GM21526 (cell line): ENCODE measurements at regions not wholly inside any gene's neighbourhood (a gene's known extent, or its start where the extent isn't known, plus 50 kb on each side); places are given as distances from the start of the nearest gene placed in this dataset.
A peak's percentile ranks its signal among the peaks of the same experiment; 100 is the strongest.

Experiments
- ATAC-seq: cut with Tn5 transposase; IDR thresholded peaks from one replicate; pipeline ENCODE4 v1.9.1; 2021; ENCODE audit warnings: moderate library complexity; ENCODE audit not compliant: unreplicated experiment, low FRiP score

DNA sequence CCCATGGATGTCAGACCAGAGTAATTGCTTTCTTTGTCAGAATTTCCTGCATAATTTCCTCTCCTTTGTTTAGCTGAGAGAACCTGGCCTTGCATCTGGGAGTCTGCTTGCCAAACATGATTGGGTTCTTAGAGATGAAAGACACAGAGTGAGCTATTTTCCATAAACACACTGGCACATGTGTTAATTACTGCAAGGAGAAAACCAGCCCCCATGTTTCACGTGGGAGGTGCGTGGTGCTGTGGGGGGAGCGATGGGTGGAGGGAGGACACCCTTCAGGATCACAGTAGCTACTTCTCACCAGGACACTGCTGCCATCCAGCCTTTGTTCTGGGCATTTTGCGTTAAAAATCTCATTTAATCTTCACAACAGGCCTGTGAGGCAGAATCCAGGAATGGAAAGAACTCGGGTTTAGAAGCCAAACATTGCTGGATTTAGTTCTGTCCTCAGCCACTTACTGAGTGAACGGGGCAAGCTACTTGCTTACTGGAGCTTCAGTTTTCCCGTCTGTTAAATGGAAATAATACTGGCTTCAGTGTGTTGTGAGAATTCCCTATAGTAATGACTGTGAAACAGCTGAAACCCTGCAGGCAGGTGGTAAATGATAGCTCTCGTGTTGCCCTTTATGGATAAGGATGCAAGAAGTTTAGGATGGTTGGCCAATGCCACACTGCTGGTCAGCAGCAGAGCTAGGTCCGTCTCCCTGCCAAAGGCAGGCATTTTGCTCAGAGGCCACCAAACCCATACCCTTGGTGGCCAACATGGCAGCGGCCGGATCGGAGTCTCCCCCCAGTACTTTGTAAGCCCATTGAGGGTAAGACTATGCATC lies 100.1 kb upstream of the ASAP2 start:
- no peak for ATAC-seq

DNA sequence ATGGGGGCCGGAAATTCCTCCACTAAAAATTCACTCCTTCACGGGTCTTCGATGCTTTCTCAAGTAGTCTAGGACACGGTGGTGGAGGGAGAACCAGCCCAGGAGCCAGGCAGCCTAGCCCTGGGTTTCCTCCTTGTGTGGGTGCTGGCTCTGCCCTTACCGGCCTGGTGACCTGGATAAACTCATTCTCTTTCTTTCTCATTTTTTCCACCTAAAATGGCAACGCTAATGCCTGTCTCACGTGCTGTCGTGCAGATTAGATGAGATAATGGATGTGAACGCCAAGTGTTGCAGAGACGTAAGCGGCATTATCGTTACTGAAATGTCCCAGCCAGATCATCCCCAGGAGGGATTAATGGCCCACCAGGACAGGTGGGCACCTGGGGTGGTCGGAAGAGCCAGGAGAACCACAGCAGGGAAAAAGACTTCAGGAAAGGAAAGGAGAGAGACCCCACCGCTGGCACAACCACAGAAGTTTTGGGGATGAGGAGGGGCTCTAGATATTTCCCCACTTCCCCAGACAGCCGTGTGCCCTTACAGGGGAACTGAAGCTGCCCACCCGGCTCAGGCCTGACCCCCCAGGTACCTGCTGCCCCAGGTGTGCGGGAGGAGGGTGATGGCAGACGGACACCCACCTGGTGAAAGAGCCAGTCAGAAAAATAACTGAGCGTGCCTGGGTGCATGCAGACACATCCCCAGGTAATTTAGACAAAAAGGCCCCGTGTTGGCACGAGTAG lies 100.8 kb upstream of the ASAP2 start:
- ATAC-seq: no peak

DNA sequence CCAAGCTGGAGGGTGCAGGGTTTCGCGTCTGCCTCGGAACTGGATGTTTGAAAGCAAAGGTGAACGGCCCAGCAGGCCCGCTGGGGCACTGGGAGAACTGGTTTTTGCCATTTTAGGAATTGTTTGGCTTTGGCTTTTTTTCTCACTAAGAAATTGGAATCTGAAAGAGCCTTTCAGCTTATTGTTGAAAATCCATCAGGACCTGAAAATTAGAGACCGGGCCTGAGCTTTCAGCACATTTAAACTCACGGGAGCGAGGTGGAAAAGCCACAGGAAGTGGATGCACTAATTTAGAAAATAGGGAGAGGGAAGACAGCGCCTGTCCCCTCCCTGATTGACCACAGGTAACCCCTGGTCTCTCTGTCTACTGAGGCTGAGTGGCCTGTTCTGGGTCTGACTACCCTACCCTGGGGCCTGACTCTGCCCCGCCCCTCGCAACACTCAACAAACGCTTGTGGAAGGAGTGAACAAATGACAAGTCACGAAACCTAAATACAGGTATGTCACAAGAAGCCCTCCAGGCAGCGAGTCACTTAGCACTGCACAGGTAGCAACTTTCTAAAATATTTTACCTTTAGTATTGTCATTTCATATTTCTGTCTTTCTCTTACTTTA lies 100.3 kb upstream of the MBOAT2 start:
- no peak for ATAC-seq

DNA sequence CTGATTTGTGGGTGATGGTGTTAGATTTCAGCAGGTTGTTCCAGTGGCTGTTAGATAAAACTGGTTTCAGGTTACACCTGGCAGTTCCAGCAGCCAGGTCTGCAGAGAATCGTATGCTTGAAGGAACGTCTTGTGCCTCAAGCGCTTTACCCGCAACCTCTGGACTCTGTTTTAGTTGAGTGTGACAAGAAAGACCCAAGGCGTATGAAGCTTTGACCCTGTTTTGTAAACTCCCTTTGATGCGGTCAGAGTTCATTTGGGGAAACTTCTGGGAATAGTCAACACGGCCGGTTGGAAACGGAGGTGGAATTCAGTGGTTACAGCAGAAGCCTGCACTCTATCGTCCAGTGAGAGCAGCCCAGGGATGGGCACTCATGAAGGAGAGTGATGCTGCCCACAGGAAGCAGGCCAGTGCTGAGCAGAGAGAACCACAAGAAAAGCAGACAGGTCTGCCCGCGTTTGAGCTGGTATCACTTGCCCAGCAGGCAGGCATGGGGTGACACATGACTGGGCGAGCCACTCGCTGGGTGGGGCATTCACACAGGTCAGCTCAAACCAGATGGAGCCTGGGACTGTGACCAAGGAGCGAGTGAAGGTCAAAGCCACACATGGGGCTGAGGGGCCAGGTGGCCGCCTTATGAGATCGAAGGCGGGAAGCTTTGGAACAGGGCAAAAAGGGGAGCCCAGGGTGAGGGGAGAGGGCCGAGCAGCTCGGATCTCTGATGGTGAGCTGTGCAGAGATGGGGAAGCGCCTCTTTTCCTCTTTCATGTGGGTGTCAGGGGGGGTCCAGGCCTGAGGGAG lies 99.6 kb upstream of the MBOAT2 start:
- no peak for ATAC-seq

DNA sequence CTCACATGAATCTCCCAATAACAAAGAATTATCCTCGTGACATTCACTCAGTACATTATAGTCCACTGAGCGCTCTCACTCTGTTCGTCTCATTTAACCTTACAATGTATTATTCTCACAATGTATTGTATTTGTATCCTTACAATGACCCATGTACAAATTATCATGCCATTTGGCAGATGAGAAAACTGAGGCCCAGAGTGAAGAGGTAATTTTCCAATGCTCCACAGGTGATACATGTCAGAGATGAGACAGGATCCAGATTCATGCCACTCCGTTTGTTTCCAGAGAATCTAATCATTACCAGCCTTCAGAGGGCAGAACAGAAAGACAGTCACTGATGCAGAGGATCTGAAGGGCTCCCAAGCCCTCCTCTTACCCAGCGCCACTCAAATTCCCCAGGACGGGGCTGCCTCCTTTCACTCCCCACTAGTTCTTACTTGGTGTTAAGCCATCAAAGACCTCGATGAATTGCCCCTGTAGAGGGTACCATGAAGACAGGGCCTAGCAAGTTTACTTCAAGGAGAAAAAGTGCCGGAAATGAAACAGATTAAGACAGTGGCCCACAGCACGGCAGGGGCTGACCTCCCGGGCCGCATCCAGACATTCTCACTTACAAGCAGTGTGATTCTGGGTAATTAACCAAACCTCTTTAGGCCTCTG lies 98.4 kb upstream of the MBOAT2 start:
- ATAC-seq: no peak

DNA sequence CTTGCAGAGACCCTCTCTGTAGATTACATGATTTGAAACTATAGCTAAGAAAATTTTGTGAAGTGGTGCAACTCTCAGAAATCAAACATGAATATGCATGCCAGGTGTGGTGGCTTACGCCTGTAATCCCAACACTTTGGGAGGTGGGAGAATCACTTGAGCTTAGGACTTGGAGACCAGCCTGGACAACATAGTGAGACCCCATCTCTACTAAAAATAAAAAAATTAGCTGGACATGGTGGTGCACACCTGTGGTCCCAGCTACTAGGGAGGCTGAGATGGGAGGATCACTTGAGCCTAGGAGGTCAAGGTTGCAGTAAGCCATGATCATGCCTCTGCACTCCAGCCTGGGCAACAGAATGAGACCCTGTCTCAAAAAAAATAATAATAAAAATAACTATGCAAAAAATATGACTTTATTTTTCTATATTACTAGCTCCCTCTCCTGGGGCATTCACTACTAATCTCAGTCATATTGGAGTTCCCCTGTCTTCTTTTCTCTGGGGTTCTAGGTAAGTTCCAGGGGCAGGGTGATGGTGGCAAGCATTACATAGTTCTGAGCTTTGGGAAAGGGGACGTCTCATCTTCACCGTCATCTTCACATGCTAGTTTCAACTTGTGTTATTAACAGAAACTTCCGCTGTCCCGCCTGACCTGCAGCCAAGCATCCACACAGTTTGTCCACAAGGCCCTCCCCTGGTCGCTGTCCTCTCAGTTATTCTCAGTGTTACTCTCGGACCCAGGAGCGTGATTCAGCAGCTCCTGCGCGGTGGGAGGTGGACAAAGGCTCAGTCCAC lies 96.8 kb upstream of the MBOAT2 start:
- no peak for ATAC-seq

DNA sequence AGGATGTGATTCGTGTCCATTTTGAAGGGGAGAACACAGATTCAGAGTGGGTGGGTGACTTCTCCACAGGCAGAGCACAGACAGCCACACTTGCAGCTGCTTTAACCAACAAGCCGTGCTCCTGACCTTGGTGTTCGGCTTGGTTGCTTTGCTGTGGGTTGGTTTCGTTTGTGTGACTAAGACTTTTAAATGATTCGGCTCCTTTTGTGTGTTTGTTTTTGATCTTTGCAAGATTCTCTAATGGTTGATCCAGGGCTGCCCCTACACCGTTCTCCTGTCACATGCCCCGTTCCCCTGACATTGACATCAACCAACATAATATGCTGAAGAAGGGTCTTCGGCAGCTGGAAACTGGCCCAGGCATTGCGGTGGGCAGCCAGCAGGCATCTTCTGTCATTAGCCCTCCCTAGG lies 95.9 kb upstream of the MBOAT2 start:
- ATAC-seq: peak; percentile 69

DNA sequence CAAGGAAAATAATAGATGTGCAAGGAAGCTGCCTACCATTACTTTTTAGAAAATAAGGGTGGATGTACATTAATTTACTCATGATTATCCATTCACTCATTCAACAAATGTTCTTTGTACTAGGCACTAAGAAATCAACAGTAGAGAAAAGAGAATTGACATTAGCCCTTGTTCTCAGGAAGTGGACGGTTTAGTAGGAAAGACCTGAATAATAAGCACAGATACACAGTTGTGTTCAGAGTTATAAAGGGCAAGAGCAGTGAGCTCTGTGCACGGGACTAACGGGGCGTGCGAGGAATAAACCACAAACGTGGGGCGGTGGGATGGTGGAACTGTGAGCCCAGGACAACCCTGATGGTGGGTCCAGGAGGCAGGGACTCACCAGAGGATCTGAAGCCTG lies 94.4 kb upstream of the MBOAT2 start:
- no peak for ATAC-seq

DNA sequence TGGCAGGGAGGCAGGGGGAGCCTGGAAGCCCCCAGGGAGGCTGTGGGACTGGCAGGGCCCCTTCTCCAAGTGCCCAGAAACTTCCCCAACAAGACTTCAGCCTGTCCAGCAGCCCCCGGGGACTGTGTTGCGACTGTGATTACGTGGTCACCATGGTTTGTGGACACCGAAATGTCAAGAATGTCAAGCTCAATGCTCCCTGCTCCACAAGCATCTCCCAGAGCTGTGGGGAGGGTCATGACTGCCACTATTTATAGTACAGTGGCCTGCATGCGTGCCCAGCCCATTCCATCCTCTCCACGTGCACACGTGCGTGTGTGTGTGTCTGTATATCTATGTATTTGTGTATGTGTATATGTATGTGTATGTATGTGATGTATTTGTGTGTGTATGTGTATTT lies 93.8 kb upstream of the MBOAT2 start:
- no peak for ATAC-seq

DNA sequence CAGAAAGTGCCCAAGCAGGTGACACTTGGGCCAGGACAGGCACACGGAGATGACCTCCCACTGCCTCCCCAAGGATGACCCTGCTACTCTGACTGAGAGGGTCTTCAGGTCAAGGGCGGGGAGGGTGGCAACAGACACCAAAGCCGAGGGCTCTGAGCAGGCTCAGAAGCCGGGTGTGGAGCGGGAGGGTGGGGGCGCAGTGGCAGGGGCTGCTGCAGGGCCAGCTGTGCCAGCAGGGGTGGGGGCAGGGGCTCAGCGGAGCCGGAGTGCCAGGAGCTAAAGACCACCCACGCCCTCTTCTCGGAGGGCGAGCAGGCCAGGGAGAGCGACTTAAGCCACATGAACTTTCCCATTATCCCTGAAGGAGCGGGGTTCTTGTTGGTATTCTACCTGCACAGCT lies 93.3 kb upstream of the MBOAT2 start:
- no peak for ATAC-seq

DNA sequence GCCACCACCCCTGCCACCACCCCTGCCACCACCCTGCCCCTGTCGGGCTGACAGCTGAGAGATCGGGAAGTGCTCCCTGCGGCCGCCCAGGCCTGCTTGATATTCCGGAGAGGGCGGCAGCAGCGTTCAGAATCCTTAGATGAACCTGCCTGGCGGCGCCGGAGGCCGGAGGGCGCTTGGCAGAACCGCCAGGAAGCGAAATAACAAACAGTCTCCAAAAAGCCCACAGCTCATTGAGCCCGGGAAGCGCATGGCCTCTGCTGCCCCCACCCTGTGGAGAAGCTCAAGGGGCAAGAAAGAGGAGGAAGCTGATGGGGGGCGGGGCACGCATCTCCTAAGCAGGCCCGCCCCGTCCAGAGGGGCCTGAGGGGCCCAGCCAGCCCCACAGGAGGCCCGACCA lies 92.2 kb upstream of the MBOAT2 start:
- ATAC-seq: no peak

DNA sequence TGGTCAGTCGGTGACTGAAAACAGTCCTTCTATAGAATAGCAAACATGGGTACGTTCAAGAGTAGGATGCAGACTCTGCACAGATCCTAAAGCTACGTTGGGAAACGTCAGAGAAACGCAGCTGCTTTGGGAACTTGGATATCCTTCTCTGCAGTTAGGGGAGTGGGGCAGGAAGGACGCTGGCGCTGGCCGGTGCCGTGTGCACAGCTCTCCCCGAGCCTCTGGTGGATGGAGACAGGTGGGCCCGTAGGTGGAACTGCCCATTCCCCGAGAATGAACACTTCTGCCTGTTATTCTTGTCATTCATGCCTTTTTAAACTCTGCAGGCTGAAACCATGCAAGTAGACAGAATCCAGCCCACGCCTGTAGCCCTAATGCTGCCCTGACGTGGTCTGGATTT lies 91.7 kb upstream of the MBOAT2 start:
- ATAC-seq: no peak

DNA sequence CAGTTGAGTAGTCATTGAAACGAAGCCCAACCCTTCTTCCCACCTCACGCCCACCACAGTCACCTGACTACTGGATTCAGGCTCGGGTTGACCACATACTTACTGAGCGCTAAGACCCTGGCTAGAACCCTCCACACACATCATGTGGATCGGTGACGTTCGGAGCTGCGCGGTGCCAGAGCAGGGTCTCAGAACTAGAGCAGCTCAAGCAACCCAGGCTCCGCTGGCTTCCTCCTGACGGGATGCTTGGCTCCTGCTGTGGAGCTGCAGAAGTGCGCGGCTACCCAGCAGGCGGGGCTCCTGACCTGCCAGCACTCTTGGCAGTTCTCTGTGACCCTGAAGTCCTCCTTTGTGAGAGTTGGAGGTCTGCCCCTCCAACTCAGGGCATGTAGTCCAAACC lies 90.6 kb upstream of the MBOAT2 start:
- ATAC-seq: no peak

DNA sequence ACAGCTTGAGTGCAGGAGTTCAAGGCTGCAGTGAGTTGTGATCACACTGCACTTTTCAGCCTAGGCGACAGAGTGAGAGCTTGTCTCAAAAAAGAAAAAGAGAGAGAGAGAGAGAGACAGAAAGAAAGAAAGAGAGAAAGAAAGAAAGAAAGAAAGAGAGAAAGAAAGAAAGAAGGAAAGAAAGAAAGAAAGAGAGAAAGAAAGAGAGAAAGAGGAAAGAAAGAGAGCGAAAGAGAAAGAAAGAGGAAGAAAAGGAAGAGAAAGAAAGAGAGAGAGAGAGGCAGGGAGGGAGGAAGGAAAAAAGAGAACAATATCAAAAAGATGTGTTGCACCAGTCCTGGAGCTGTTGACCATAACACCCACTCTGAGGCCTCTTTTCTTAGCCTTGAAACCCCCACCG lies 89.8 kb upstream of the MBOAT2 start:
- no peak for ATAC-seq

DNA sequence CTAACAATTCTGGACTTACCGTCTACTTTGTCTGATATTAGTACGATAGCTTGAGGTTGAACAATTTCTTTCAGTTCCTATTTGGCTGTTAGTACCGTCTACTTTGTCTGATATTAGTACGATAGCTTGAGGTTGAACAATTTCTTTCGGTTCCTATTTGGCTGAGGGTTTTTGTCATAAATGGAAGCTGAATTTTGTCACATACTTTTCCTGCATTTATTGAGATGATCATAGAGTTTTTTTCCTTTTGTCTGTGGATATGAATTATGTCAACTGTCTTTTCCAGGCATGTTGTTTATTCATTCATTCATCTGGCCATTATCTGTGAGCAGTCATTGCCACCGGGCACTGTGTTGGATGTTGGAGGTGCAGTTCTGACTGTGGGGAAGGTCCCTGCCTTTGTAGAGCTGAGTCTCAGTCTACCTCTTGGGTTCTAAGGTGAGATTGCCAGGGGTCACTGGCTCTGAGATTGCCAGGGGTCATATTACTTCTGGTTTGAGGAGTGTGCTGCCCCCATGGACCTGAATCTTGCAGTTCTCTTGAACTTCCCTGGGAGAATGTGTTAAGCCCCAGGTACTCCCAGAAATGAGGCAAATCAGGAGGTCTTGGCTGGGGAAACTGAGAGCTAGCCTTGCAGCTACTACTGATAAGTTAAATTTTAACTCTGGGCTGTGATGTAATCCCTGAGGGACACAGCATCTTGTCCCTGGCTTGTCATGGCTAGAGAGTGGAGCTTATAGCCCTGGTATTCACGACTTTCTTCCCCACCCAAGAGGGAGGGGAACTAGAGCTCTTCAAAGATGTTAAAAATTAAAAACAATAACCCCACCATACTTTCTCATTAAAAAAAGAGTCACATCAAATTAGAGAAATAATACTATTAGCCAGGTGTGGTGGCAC lies 89.1 kb upstream of the MBOAT2 start:
- ATAC-seq: peak; percentile 93

DNA sequence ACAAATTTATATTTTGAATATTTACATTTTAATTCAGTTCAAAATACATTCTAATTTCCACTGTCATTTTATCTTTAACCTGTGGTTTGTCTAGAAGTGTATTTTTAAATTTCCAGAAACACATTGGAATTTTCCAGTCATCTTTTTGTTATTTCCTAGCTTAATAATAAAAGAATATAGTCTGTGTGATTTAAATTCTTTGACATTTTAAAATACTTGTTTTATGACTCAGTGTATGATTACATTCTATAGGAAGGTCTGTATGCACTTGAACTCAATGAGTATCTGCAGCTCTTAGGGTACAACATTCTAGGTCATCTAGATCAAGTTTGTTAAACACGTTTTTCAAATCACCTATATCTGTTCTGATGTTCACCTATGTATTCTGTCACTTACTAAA lies 88.3 kb upstream of the MBOAT2 start:
- ATAC-seq: no peak

DNA sequence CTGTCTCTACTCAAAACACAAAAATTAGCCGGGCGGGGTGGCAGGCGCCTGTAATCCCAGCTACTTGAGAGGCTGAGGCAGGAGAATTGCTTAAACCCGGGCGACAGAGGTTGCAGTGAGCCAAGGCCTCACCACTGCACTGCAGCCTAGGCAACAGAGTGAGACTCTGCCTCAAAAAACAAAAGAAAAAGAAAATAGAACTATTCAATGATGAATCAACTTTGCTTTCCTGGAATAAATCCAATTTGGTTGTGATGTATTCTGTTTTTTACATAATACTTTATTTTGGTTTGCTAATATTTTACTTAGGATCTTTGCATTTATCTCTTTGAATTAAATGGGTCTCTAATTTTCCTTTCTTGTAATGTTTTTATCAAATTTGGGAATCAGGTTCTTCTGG lies 86.3 kb upstream of the MBOAT2 start:
- ATAC-seq: no peak

DNA sequence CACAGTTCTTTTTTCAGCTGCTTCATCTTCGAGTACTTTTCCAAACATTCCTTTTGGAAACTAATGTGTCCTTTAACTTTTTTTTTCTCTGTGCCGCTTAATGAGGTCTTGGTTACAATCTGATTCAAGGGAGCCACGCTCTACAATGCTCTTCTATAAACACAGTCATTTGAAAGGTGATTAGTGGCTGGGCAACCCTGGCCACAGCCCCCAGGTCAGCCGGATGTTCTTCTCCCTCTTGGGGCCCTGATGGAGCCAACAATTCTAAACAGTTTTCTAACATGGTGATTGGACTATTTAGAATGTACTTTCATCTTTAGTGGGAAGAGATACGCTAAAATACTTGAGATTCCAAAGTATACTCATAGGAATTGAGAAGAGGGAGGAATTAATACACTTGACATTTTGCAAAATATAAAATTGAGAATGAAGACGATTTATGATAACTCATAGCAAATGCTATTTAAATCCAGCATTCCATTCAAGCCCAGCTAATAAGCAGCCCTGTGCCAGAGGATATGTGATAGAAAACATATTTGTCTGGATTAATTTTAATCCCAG lies 83.7 kb upstream of the MBOAT2 start:
- ATAC-seq: no peak
